K562 (cell line): ENCODE measurements at regions not wholly inside any gene's neighbourhood (a gene's known extent, or its start where the extent isn't known, plus 50 kb on each side); places are given as distances from the start of the nearest gene placed in this dataset.

ENCODE experiments used
- ATAC-seq: fragments of 200-7000 bp; cut with Tn5 transposase; 3 replicates; pipeline ENCODE4 v1.9.1; 2020; ENCODE audit warnings: moderate library complexity
- BruUV-seq: library from RNA; stranded (reverse); fragments of 400-500 nt; replicated peaks from 2 replicates; lab custom pipeline; 2021; lab: Mats Ljungman, UMichigan
- CTCF ChIA-PET: fragments of 300-600 bp; formaldehyde crosslinking; extraction: SDS; loops from one replicate; lab custom pipeline; 2021; ENCODE audit warnings: low intra/inter-chr PET ratio; lab: Yijun Ruan, JAX
- POLR2A ChIA-PET: fragments of 300-600, 350-650 bp; sonication (Branson Sonifier 250); formaldehyde crosslinking; extraction: SDS; loops from one replicate; lab custom pipeline; 2021; ENCODE audit warnings: antibody characterized with exemption, inconsistent platforms; lab: Yijun Ruan, JAX
- DNase-seq, 4 experiments: peaks; one replicate each; pipeline versions ENCODE4 v3.0.0 to v3.0.0-alpha.2; 2011 to 2018; ENCODE audit warnings: low spot score in 3 of 4, mixed read lengths in 3 of 4; ENCODE audit errors: extremely low read depth in 1 of 4
- FAIRE-seq: peaks from 2 replicates; lab custom pipeline; 2011; peaks lifted over from hg19 to GRCh38; lab: Jason Lieb, UNC
- H2AFZ ChIP-seq: 2 replicates; pipeline ENCODE4 v1.6.0; 2011; ENCODE audit warnings: low read depth, low read length, control low read depth, inconsistent platforms
- H3K27ac ChIP-seq: fragments of 200-600 bp; 3 replicates; pipeline ENCODE4 v1.8.0; 2011; ENCODE audit warnings: low read depth, mild to moderate bottlenecking, control low read depth, inconsistent platforms, low read length, moderate library complexity, mixed read lengths; ENCODE audit errors: extremely low read depth
- H3K27me3 ChIP-seq, 2 experiments: fragments of 300-600 bp in 1 of 2; 2 replicates in 1 of 2; 3 replicates in 1 of 2; pipeline versions ENCODE4 v1.6.0 to v1.8.0; 2011; ENCODE audit warnings: inconsistent platforms in 2 of 2, low read length in 2 of 2, mild to moderate bottlenecking in 1 of 2, mixed read lengths in 1 of 2, moderate library complexity in 1 of 2; ENCODE audit not compliant: control insufficient read depth in 2 of 2, insufficient read depth in 2 of 2
- H3K36me3 ChIP-seq: fragments of 300-600 bp; 3 replicates; pipeline ENCODE4 v1.8.0; 2011; ENCODE audit warnings: mild to moderate bottlenecking, low read length, inconsistent platforms; ENCODE audit not compliant: control insufficient read depth, insufficient read depth
- H3K4me1 ChIP-seq, 2 experiments: fragments of 200-600 bp in 1 of 2; replicated peaks in 1 of 2; 2 replicates in 1 of 2; 3 replicates in 1 of 2; pipeline versions ENCODE4 v1.5.1 to v1.8.0; 2011; ENCODE audit warnings: inconsistent platforms in 2 of 2, low read length in 2 of 2, mild to moderate bottlenecking in 1 of 2, mixed read lengths in 1 of 2, moderate library complexity in 1 of 2; ENCODE audit not compliant: control insufficient read depth in 2 of 2, insufficient read depth in 2 of 2
- H3K4me2 ChIP-seq: 2 replicates; pipeline ENCODE4 v1.6.1; 2011; ENCODE audit warnings: low read length, control low read depth, inconsistent platforms, mixed read lengths; ENCODE audit not compliant: insufficient read depth
- H3K4me3 ChIP-seq: fragments of 200-600 bp; sonication (generic), shearing (Covaris generic); 2 replicates; pipeline ENCODE4 v1.5.1; 2016; ENCODE audit warnings: control low read depth, inconsistent platforms
- H3K79me2 ChIP-seq: fragments of 200-600 bp; 3 replicates; pipeline ENCODE4 v1.8.0; 2011; ENCODE audit warnings: low read length, inconsistent platforms; ENCODE audit not compliant: control insufficient read depth, insufficient read depth
- H3K9ac ChIP-seq, 2 experiments: 2 replicates each; pipeline versions ENCODE4 v1.6.0 to v1.6.1; 2011; ENCODE audit warnings: low read depth in 2 of 2, low read length in 2 of 2, control low read depth in 1 of 2, inconsistent platforms in 1 of 2, mild to moderate bottlenecking in 1 of 2, mixed read lengths in 1 of 2; ENCODE audit not compliant: insufficient read depth in 1 of 2
- H3K9me1 ChIP-seq: one replicate; pipeline ENCODE4 v1.6.0; 2011; ENCODE audit warnings: inconsistent platforms, mild to moderate bottlenecking, low read length, moderate library complexity; ENCODE audit not compliant: control insufficient read depth, insufficient read depth
- H3K9me3 ChIP-seq: replicated peaks from 2 replicates; pipeline ENCODE4 v1.5.1; 2011; ENCODE audit warnings: low read depth, low read length, inconsistent platforms; ENCODE audit not compliant: control insufficient read depth, insufficient read depth
- H4K20me1 ChIP-seq: replicated peaks from 2 replicates; pipeline ENCODE4 v1.6.1; 2011; ENCODE audit warnings: low read length, inconsistent platforms, mixed read lengths; ENCODE audit not compliant: control insufficient read depth, insufficient read depth
- CREBBP ChIP-seq: IDR thresholded peaks from one replicate; pipeline ENCODE4 v1.6.1; 2012; ENCODE audit warnings: low read depth, mild to moderate bottlenecking, control low read depth, inconsistent platforms, low read length
- GABPA ChIP-seq: fragments of 200-800 bp; sonication (Bioruptor generic); conservative IDR thresholded peaks from 2 replicates; pipeline ENCODE4 v1.6.1; 2016; ENCODE audit warnings: low read depth, missing genetic modification characterization, missing compliant biosample characterization
- HDAC1 ChIP-seq, 2 experiments: fragments of 450-650 bp; IDR thresholded peaks; 2 replicates each; pipeline ENCODE4 v1.6.1; 2016 to 2017; ENCODE audit warnings: inconsistent platforms in 1 of 2, mild to moderate bottlenecking in 1 of 2, moderate library complexity in 1 of 2
- MEF2D ChIP-seq: conservative IDR thresholded peaks from 2 replicates; pipeline ENCODE4 v1.6.1; 2016; ENCODE audit warnings: low read depth, missing genetic modification characterization, missing compliant biosample characterization
- NCOR1 ChIP-seq: fragments of 450-650 bp; IDR thresholded peaks from 2 replicates; pipeline ENCODE4 v1.6.1; 2016; ENCODE audit warnings: mild to moderate bottlenecking, moderate library complexity
- NFATC3 ChIP-seq: fragments of 450-650 bp; IDR thresholded peaks from 2 replicates; pipeline ENCODE4 v1.6.1; 2017; ENCODE audit warnings: mild to moderate bottlenecking
- NR1H2 ChIP-seq: sonication (generic); formaldehyde crosslinking; IDR thresholded peaks from 2 replicates; pipeline ENCODE4 v1.4.0; 2020; ENCODE audit warnings: mild to moderate bottlenecking, missing genetic modification reagents
- SPI1 ChIP-seq: IDR thresholded peaks from 2 replicates; pipeline ENCODE4 v1.6.1; 2011; ENCODE audit warnings: low read depth, low read length, control low read depth, borderline replicate concordance
- ZNF217 ChIP-seq: sonication (generic); formaldehyde crosslinking; IDR thresholded peaks from 2 replicates; pipeline ENCODE4 v1.8.0; 2022; ENCODE audit warnings: mild to moderate bottlenecking, missing genetic modification reagents
- ZNF57 ChIP-seq: fragments of 450-650 bp; formaldehyde crosslinking; IDR thresholded peaks from 2 replicates; pipeline ENCODE4 v1.4.0; 2020; ENCODE audit warnings: mild to moderate bottlenecking, moderate library complexity
- ZSCAN29 ChIP-seq: fragments of 450-650 bp; IDR thresholded peaks from 2 replicates; pipeline ENCODE4 v1.6.1; 2017
- WGBS: fragments of 100-300 bp; shearing (Covaris generic); methylation state at CpG from one replicate; pipeline ENCODE4 v1.1.6; 2016; ENCODE audit warnings: low coverage, mixed read lengths; ENCODE audit not compliant: insufficient coverage; ENCODE audit errors: missing lambda C conversion rate; 5-methylcytosine and 5-hydroxymethylcytosine counted together
- in situ Hi-C: fragments of 300-500 bp; cut with MboI; formaldehyde crosslinking; loops from 4 replicates; pipeline ENCODE4 v1.15.0; 2018; ENCODE audit warnings: inconsistent platforms, mixed read lengths
- intact Hi-C: fragments of 100-400 bp; cut with micrococcal nuclease; formaldehyde crosslinking; loops from 2 replicates; pipeline ENCODE4 v1.14.2; 2022

GRCh38 chr5:13529300-13529699 lies 415.2 kb downstream of the DNAH5 start:
- Histone ChIP-seq H2AFZ (no peak overlapping the region), H3K9me3 (no peaks in the 10 kb centered on the region; the same call in none of the 2 replicates), H4K20me1 (no peaks in the 10 kb centered on the region), H3K9ac (no peak overlapping the region), H3K4me3 (no peak overlapping the region), H3K27me3 (no peaks in the 10 kb centered on the region), H3K36me3 (no peaks in the 10 kb centered on the region), H3K79me2 (no peaks in the 10 kb centered on the region), H3K9me1 (no peaks in the 10 kb centered on the region)
- BruUV-seq: no TSS peak
- no peak for DNase-seq
- in situ Hi-C loops: no loop called here
- CTCF ChIA-PET: no interaction called here
- intact Hi-C loops: no loop called here
- POLR2A ChIA-PET: no interaction called here
- TF ChIP-seq NR1H2 (CRISPR knock-in tag): no peak
- TF ChIP-seq SPI1: no peak
- TF ChIP-seq GABPA: no peak
- no peak for TF ChIP-seq HDAC1 (IDR thresholded peaks at IDR 0.05)
- no peak for TF ChIP-seq NFATC3
- no peak for TF ChIP-seq NCOR1
- no peak for TF ChIP-seq CREBBP
- no peak for TF ChIP-seq MEF2D
- no peak for TF ChIP-seq ZSCAN29
- no peak for TF ChIP-seq ZNF57
- no peak for TF ChIP-seq ZNF217 (CRISPR knock-in tag)
- TF ChIP-seq, all 486 proteins: peak for 0
- H3K27ac ChIP-seq: no peak overlapping the region
- no peak overlapping the region for H3K4me2 ChIP-seq
- FAIRE-seq (no peak), ATAC-seq (no peak)
- H3K4me1 ChIP-seq: no peaks in the 10 kb centered on the region
- WGBS: 0% methylated on average over 1 of the region's 1 CpG
